ENCODE measurements at regions not wholly inside any gene's neighbourhood (a gene's known extent, or its start where the extent isn't known, plus 50 kb on each side); places are given as distances from the start of the nearest gene placed in this dataset.

- H3K4me1 Mint-ChIP-seq = no peaks in the 10 kb centered on the region
- DNase-seq (no peak), ATAC-seq (ENCODE audit: low read depth) (no peak)
- no peaks in the 10 kb centered on the region for H3K27me3 Mint-ChIP-seq
- ChIA-PET CTCF (no interaction called here), POLR2A (no interaction called here)
- no peak overlapping the region for H3K9ac ChIP-seq (ENCODE audit: low read length)
- H3K36me3 ChIP-seq (replicated peaks in 1 of 2; ENCODE audit: control extremely low read depth in 1 of 2, control insufficient read depth in 1 of 2, extremely low read depth in 1 of 2, insufficient read depth in 2 of 2, low read length in 1 of 2) = no peaks in the 10 kb centered on the region
- no peak overlapping the region for H3K4me2 ChIP-seq (replicated peaks; ENCODE audit: low read depth, low read length, poor library complexity, severe bottlenecking)
- no peaks in the 10 kb centered on the region for H3K79me2 ChIP-seq (ENCODE audit: control insufficient read depth, insufficient read depth, low read length)
- no peak overlapping the region for H3K27ac ChIP-seq (ENCODE audit: low read length in 2 of 2)
- H3K27ac Mint-ChIP-seq = no peak overlapping the region
- H2AFZ ChIP-seq (ENCODE audit: insufficient read depth, low read depth, low read length, poor library complexity, severe bottlenecking) = no peak overlapping the region
- intact Hi-C loops (cut with micrococcal nuclease) = no loop called here
- no CpG with 5 or more reads among the region's 2 CpGs for WGBS (ENCODE audit: insufficient coverage)
- TF ChIP-seq CTCF (IDR thresholded peaks at IDR 0.05) (no peak), EZH2 (IDR thresholded peaks at IDR 0.05; ENCODE audit: borderline replicate concordance, insufficient read depth, low read depth, low read length, poor library complexity, severe bottlenecking) (no peak)
- H3K9me3 Mint-ChIP-seq (ENCODE audit: insufficient read depth) = no peaks in the 10 kb centered on the region
- peaks cover 0 to 7% (median 0%) of the 10 kb centered on the region in 3 donors for H3K9me3 ChIP-seq (ENCODE audit: control extremely low read depth in 1 of 3, control insufficient read depth in 2 of 3, insufficient read depth in 1 of 3, low read length in 2 of 3)
- H3K4me3 ChIP-seq (ENCODE audit: control extremely low read depth in 1 of 5, extremely low read depth in 1 of 5, insufficient read depth in 1 of 5, low read depth in 2 of 5, low read length in 4 of 5) = no peak overlapping the region
- no peaks in the 10 kb centered on the region for H3K27me3 ChIP-seq (replicated peaks in 1 of 4; ENCODE audit: control extremely low read depth in 1 of 4, control insufficient read depth in 3 of 4, insufficient read depth in 4 of 4, low read length in 3 of 4)
- no peak overlapping the region for H3K4me3 Mint-ChIP-seq
- no peaks in the 10 kb centered on the region for H4K20me1 ChIP-seq (ENCODE audit: control insufficient read depth, insufficient read depth, low read length, poor library complexity, severe bottlenecking)
- no peaks in the 10 kb centered on the region for H3K4me1 ChIP-seq (ENCODE audit: control insufficient read depth in 2 of 2, insufficient read depth in 2 of 2, low read length in 2 of 2)
Observed at GRCh38 chr12:127712561-127712960, 554.4 kb upstream of the TMEM132C start.

- intact Hi-C loops (cut with micrococcal nuclease) = no loop called here
- no CpG with 5 or more reads among the region's 2 CpGs for WGBS (ENCODE audit: insufficient coverage)
Observed at GRCh38 chr12:127716166-127716565, 550.8 kb upstream of the TMEM132C start.

More at GRCh38 chr12:127716166-127716565, 550.8 kb upstream of the TMEM132C start:
- Mint-ChIP-seq H3K27me3 (no peaks in the 10 kb centered on the region), H3K4me3 (no peak overlapping the region), H3K9me3 (ENCODE audit: insufficient read depth) (no peaks in the 10 kb centered on the region), H3K4me1 (no peaks in the 10 kb centered on the region), H3K27ac (no peak overlapping the region)
- Histone ChIP-seq H4K20me1 (ENCODE audit: control insufficient read depth, insufficient read depth, low read length, poor library complexity, severe bottlenecking) (no peaks in the 10 kb centered on the region), H3K4me1 (ENCODE audit: control insufficient read depth in 2 of 2, insufficient read depth in 2 of 2, low read length in 2 of 2) (no peaks in the 10 kb centered on the region), H3K9ac (ENCODE audit: low read length) (no peak overlapping the region), H3K36me3 (replicated peaks in 1 of 2; ENCODE audit: control extremely low read depth in 1 of 2, control insufficient read depth in 1 of 2, extremely low read depth in 1 of 2, insufficient read depth in 2 of 2, low read length in 1 of 2) (no peaks in the 10 kb centered on the region), H3K79me2 (ENCODE audit: control insufficient read depth, insufficient read depth, low read length) (no peaks in the 10 kb centered on the region), H3K27ac (ENCODE audit: low read length in 2 of 2) (no peak overlapping the region), H3K9me3 (ENCODE audit: control extremely low read depth in 1 of 3, control insufficient read depth in 2 of 3, insufficient read depth in 1 of 3, low read length in 2 of 3) (peaks cover 0 to 3% (median 0%) of the 10 kb centered on the region in 3 donors), H3K4me3 (ENCODE audit: control extremely low read depth in 1 of 5, extremely low read depth in 1 of 5, insufficient read depth in 1 of 5, low read depth in 2 of 5, low read length in 4 of 5) (no peak overlapping the region), H2AFZ (ENCODE audit: insufficient read depth, low read depth, low read length, poor library complexity, severe bottlenecking) (no peak overlapping the region), H3K4me2 (replicated peaks; ENCODE audit: low read depth, low read length, poor library complexity, severe bottlenecking) (no peak overlapping the region), H3K27me3 (replicated peaks in 1 of 4; ENCODE audit: control extremely low read depth in 1 of 4, control insufficient read depth in 3 of 4, insufficient read depth in 4 of 4, low read length in 3 of 4) (no peaks in the 10 kb centered on the region)
- DNase-seq = no peak
- no peak for ATAC-seq (ENCODE audit: low read depth)
- ChIA-PET POLR2A (no interaction called here), CTCF (no interaction called here)
- no peak for TF ChIP-seq CTCF (IDR thresholded peaks at IDR 0.05)
- TF ChIP-seq EZH2 (IDR thresholded peaks at IDR 0.05; ENCODE audit: borderline replicate concordance, insufficient read depth, low read depth, low read length, poor library complexity, severe bottlenecking) = no peak

All from B cell (primary cell).